GM23338 (cell line): ENCODE measurements at regions not wholly inside any gene's neighbourhood (a gene's known extent, or its start where the extent isn't known, plus 50 kb on each side); places are given as distances from the start of the nearest gene placed in this dataset.

ENCODE experiments used
- ATAC-seq: fragments of 200-7000 bp; cut with Tn5 transposase; 3 replicates; pipeline ENCODE4 v1.9.1; 2020
- DNase-seq: peaks from one replicate; pipeline ENCODE4 v3.0.0-alpha.2; 2015; ENCODE audit warnings: low spot score
- H2AFZ ChIP-seq: fragments of 200-600 bp; sonication (generic); 2 replicates; pipeline ENCODE4 v1.8.0; 2016; ENCODE audit warnings: antibody characterized with exemption, mild to moderate bottlenecking, moderate library complexity
- H3F3A ChIP-seq: fragments of 200-600 bp; sonication (generic); replicated peaks from 2 replicates; pipeline ENCODE4 v1.8.0; 2017; ENCODE audit warnings: antibody characterized with exemption, mixed run types, low read depth
- H3K27ac ChIP-seq: fragments of 200-600 bp; sonication (generic); 2 replicates; pipeline ENCODE4 v1.6.1; 2016; ENCODE audit warnings: low read depth
- H3K27me3 ChIP-seq: fragments of 200-600 bp; sonication (generic); 2 replicates; pipeline ENCODE4 v1.8.0; 2016; ENCODE audit warnings: mild to moderate bottlenecking, mixed run types, moderate library complexity; ENCODE audit not compliant: insufficient read depth
- H3K36me3 ChIP-seq: fragments of 200-600 bp; sonication (generic); 2 replicates; pipeline ENCODE4 v1.8.0; 2016; ENCODE audit warnings: mild to moderate bottlenecking; ENCODE audit not compliant: insufficient read depth
- H3K4me1 ChIP-seq: fragments of 200-600 bp; sonication (generic); 2 replicates; pipeline ENCODE4 v1.8.0; 2016; ENCODE audit warnings: mild to moderate bottlenecking, moderate library complexity; ENCODE audit not compliant: insufficient read depth
- H3K4me2 ChIP-seq: fragments of 200-600 bp; sonication (generic); 2 replicates; pipeline ENCODE4 v1.7.1; 2017; ENCODE audit warnings: mixed run types
- H3K4me3 ChIP-seq: fragments of 200-600 bp; sonication (generic); 2 replicates; pipeline ENCODE4 v1.6.1; 2016; ENCODE audit warnings: mixed run types
- H3K79me2 ChIP-seq: fragments of 200-600 bp; sonication (generic); replicated peaks from 2 replicates; pipeline ENCODE4 v1.8.0; 2017; ENCODE audit warnings: mild to moderate bottlenecking; ENCODE audit not compliant: insufficient read depth
- H3K9me2 ChIP-seq: fragments of 200-600 bp; sonication (generic); 2 replicates; pipeline ENCODE4 v1.8.0; 2017; ENCODE audit not compliant: insufficient read depth
- H4K20me1 ChIP-seq: fragments of 200-600 bp; sonication (generic); replicated peaks from 2 replicates; pipeline ENCODE4 v1.8.0; 2017; ENCODE audit warnings: mild to moderate bottlenecking; ENCODE audit not compliant: insufficient read depth
- H3K27ac Mint-ChIP-seq: 2 replicates; pipeline ENCODE4 v1.8.0; 2020; ENCODE audit warnings: inconsistent platforms, mild to moderate bottlenecking, moderate library complexity, mixed read lengths
- H3K27me3 Mint-ChIP-seq: 3 replicates; pipeline ENCODE4 v1.8.0; 2022; ENCODE audit warnings: low read depth, mild to moderate bottlenecking, moderate library complexity, mixed read lengths, inconsistent platforms; ENCODE audit not compliant: insufficient read depth, poor library complexity
- H3K36me3 Mint-ChIP-seq: 3 replicates; pipeline ENCODE4 v1.8.0; 2021; ENCODE audit warnings: low read depth, mild to moderate bottlenecking, inconsistent platforms, moderate library complexity, mixed read lengths
- H3K4me1 Mint-ChIP-seq: 3 replicates; pipeline ENCODE4 v1.8.0; 2020; ENCODE audit warnings: mild to moderate bottlenecking, inconsistent platforms, mixed read lengths
- H3K4me3 Mint-ChIP-seq: 3 replicates; pipeline ENCODE4 v1.8.0; 2021; ENCODE audit warnings: moderate library complexity, mild to moderate bottlenecking, inconsistent platforms, mixed read lengths
- H3K9me3 Mint-ChIP-seq: 3 replicates; pipeline ENCODE4 v1.8.0; 2020; ENCODE audit warnings: moderate library complexity, mild to moderate bottlenecking, inconsistent platforms, mixed read lengths
- CREB1 ChIP-seq: fragments of 250-450 bp; sonication (Bioruptor Pico); IDR thresholded peaks from 2 replicates; pipeline ENCODE4 v1.5.0; 2020; ENCODE audit warnings: low read depth, mild to moderate bottlenecking, moderate library complexity
- CTCF ChIP-seq, 2 experiments: fragments of 200-600 bp in 1 of 2; sonication (generic) in 1 of 2; conservative IDR thresholded peaks; 2 replicates each; pipeline versions ENCODE4 v1.5.1 to v1.6.1; 2016 to 2017; ENCODE audit warnings: antibody characterized with exemption in 2 of 2, low read depth in 2 of 2, mild to moderate bottlenecking in 2 of 2, moderate library complexity in 1 of 2
- ETS1 ChIP-seq: IDR thresholded peaks from 2 replicates; pipeline ENCODE4 v1.6.1; 2016; ENCODE audit warnings: antibody characterized with exemption
- EZH2 ChIP-seq: fragments of 200-600 bp; sonication (generic); IDR thresholded peaks from one replicate; pipeline ENCODE4 v1.8.0; 2017; ENCODE audit warnings: antibody characterized with exemption, mild to moderate bottlenecking, low read depth; ENCODE audit not compliant: unreplicated experiment
- EZH2phosphoT487 ChIP-seq: fragments of 200-600 bp; sonication (generic); IDR thresholded peaks from one replicate; pipeline ENCODE4 v1.8.1; 2018; ENCODE audit warnings: antibody characterized with exemption; ENCODE audit not compliant: unreplicated experiment
- JUNB ChIP-seq: IDR thresholded peaks from one replicate; pipeline ENCODE4 v1.6.1; 2016; ENCODE audit warnings: antibody characterized with exemption; ENCODE audit not compliant: unreplicated experiment
- NANOG ChIP-seq: IDR thresholded peaks from 2 replicates; pipeline ENCODE4 v1.6.1; 2016; ENCODE audit warnings: antibody characterized with exemption, borderline replicate concordance
- POLR2AphosphoS5 ChIP-seq: IDR thresholded peaks from 2 replicates; pipeline ENCODE4 v1.6.1; 2016; ENCODE audit warnings: antibody characterized with exemption, low read depth
- REST ChIP-seq: IDR thresholded peaks from one replicate; pipeline ENCODE4 v1.6.1; 2018; ENCODE audit warnings: antibody characterized with exemption; ENCODE audit not compliant: unreplicated experiment
- STAT1 ChIP-seq: IDR thresholded peaks from one replicate; pipeline ENCODE4 v1.6.1; 2016; ENCODE audit warnings: antibody characterized with exemption; ENCODE audit not compliant: unreplicated experiment
- ZNF114 ChIP-seq: fragments of 250-450 bp; sonication (Bioruptor Pico); IDR thresholded peaks from 2 replicates; pipeline ENCODE4 v1.5.0; 2020; ENCODE audit warnings: mild to moderate bottlenecking, moderate library complexity
- ZNF331 ChIP-seq: fragments of 250-450 bp; sonication (Bioruptor Pico); IDR thresholded peaks from 2 replicates; pipeline ENCODE4 v1.5.0; 2020; ENCODE audit warnings: low read depth, mild to moderate bottlenecking, moderate library complexity
- ZNF462 ChIP-seq: fragments of 250-450 bp; sonication (Bioruptor Pico); IDR thresholded peaks from 2 replicates; pipeline ENCODE4 v1.5.0; 2020; ENCODE audit warnings: mild to moderate bottlenecking, moderate library complexity

- Histone ChIP-seq H3K79me2 (no peaks in the 10 kb centered on the region), H3K36me3 (no peaks in the 10 kb centered on the region), H2AFZ (no peak overlapping the region), H3K27me3 (no peaks in the 10 kb centered on the region), H3K27ac (no peak overlapping the region), H3F3A (no peaks in the 10 kb centered on the region), H3K9me2 (0 out of 2 replicates have a peak, but pooled peaks cover 3% of the 10 kb centered on the region), H3K4me3 (no peak overlapping the region), H4K20me1 (no peaks in the 10 kb centered on the region), H3K4me2 (no peak overlapping the region), H3K4me1 (no peaks in the 10 kb centered on the region)
- ATAC-seq (no peak), DNase-seq (no peak)
- Mint-ChIP-seq H3K36me3 (peaks cover 14% of the 10 kb centered on the region), H3K4me1 (no peaks in the 10 kb centered on the region), H3K27me3 (peaks cover 1% of the 10 kb centered on the region), H3K9me3 (peaks cover 53% of the 10 kb centered on the region), H3K4me3 (no peak overlapping the region), H3K27ac (no peak overlapping the region)
- TF ChIP-seq ZNF462 (CRISPR knock-in tag) (no peak), NANOG (no peak), JUNB (no peak), REST (no peak), CTCF (conservative IDR thresholded peaks at IDR 0.05; ENCODE audit: low read depth in 2 of 2) (no peak), ZNF331 (CRISPR knock-in tag) (no peak), ZNF114 (CRISPR knock-in tag) (no peak), ETS1 (no peak), EZH2 (no peak), EZH2phosphoT487 (no peak), CREB1 (no peak), POLR2AphosphoS5 (no peak), STAT1 (no peak)
These were observed 72.9 kb downstream of the SLC10A2 start for GRCh38 chr13:102993348-102993747.
